ENCODE measurements at regions not wholly inside any gene's neighbourhood (a gene's known extent, or its start where the extent isn't known, plus 50 kb on each side); places are given as distances from the start of the nearest gene placed in this dataset.

DNA sequence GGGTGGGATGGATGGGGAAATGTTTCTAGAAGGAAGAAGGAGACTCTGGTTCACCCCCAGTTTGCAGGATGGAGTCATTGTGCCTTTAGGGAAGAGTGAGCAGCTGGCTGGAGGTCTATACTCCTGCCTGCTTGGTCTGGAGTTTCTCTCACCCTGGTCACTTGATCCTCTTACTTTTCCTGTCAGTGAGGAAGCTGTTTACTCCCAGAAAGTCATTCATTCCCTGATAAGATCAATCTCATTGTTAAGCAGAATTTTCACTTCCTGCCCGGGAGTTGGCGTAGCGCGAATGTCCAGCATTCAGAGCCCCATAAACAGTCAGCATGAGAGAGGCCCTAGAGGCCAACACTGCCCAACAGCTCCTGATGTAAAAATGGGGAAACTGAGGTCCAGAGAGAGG, 70.4 kb upstream of the SIRPA start:
- H3K9me3 ChIP-seq = no peaks in the 10 kb centered on the region
- TF ChIP-seq, protein P1, sequence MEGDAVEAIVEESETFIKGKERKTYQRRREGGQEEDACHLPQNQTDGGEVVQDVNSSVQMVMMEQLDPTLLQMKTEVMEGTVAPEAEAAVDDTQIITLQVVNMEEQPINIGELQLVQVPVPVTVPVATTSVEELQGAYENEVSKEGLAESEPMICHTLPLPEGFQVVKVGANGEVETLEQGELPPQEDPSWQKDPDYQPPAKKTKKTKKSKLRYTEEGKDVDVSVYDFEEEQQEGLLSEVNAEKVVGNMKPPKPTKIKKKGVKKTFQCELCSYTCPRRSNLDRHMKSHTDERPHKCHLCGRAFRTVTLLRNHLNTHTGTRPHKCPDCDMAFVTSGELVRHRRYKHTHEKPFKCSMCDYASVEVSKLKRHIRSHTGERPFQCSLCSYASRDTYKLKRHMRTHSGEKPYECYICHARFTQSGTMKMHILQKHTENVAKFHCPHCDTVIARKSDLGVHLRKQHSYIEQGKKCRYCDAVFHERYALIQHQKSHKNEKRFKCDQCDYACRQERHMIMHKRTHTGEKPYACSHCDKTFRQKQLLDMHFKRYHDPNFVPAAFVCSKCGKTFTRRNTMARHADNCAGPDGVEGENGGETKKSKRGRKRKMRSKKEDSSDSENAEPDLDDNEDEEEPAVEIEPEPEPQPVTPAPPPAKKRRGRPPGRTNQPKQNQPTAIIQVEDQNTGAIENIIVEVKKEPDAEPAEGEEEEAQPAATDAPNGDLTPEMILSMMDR (IDR thresholded peaks at IDR 0.05) = no peak
- TF ChIP-seq POLR2AphosphoS5 (IDR thresholded peaks at IDR 0.05) (no peak), POLR2A (IDR thresholded peaks at IDR 0.05) (no peak)
- DNase-seq (ENCODE audit: low spot score) = no peak
- 8% methylated on average over 4 of the region's 4 CpGs for WGBS
- intact Hi-C loops (cut with DNase I) = no loop called here
- no peak overlapping the region for H3K27ac ChIP-seq
- no peaks in the 10 kb centered on the region for H3K4me1 ChIP-seq (replicated peaks)
- no peaks in the 10 kb centered on the region for H3K36me3 ChIP-seq
- H3K27me3 ChIP-seq (replicated peaks; ENCODE audit: insufficient read depth) = no peaks in the 10 kb centered on the region
- H3K4me3 ChIP-seq = no peak overlapping the region

DNA sequence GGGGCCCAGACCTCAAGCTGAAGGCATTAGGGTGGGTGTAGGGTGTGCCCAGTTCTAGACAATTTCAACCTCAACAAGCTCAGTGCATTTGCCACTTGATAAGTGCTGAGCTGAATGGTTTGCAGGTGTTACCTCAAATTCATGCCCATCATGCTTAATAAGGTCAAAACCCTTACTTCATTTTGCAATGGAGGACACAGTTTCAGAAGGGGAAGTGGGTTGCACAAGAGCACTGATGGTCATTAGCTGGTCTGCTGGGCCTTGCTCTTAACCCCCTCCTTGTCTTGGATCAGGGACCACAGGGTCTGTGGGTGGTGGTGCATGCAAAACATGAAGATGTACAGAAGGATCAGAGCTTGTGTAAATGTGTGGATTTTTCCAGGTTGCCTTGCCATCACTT, 71.0 kb upstream of the SIRPA start:
- no peaks in the 10 kb centered on the region for H3K36me3 ChIP-seq
- no peaks in the 10 kb centered on the region for H3K4me1 ChIP-seq (replicated peaks)
- no peak overlapping the region for H3K4me3 ChIP-seq
- no peak overlapping the region for H3K27ac ChIP-seq
- TF ChIP-seq, protein P1 (IDR thresholded peaks at IDR 0.05) = no peak
- TF ChIP-seq POLR2A (IDR thresholded peaks at IDR 0.05) = no peak
- no peak for TF ChIP-seq POLR2AphosphoS5 (IDR thresholded peaks at IDR 0.05)
- no peak for DNase-seq (ENCODE audit: low spot score)
- no peaks in the 10 kb centered on the region for H3K27me3 ChIP-seq (replicated peaks; ENCODE audit: insufficient read depth)
- intact Hi-C loops (cut with DNase I) = no loop called here
- H3K9me3 ChIP-seq = no peaks in the 10 kb centered on the region

DNA sequence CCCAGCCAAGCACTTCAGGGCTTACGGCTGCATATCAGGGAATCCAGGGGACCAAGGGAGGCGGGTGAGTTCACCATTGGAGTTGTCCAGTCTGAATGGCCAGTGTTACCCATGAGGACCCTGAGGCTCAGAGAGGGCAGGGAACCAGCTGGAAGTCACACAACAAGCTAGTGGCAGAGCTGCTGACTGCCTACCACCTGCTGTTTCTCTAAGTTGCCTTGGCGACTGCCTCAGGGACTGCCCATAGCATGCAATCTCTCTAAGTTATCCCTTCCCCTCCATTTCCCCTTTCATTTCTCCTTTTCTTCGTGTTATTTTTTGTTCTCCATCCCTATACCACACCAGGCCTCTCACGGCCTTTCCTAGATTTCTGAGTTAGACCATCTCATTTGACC, 71.8 kb upstream of the SIRPA start:
- intact Hi-C loops (cut with DNase I) = no loop called here
- Histone ChIP-seq H3K4me3 (no peak overlapping the region), H3K9me3 (no peaks in the 10 kb centered on the region), H3K27ac (no peak overlapping the region), H3K4me1 (replicated peaks) (no peaks in the 10 kb centered on the region), H3K27me3 (replicated peaks; ENCODE audit: insufficient read depth) (no peaks in the 10 kb centered on the region), H3K36me3 (no peaks in the 10 kb centered on the region)
- TF ChIP-seq, protein P1 (IDR thresholded peaks at IDR 0.05) = no peak
- TF ChIP-seq POLR2AphosphoS5 (IDR thresholded peaks at IDR 0.05) (no peak), POLR2A (IDR thresholded peaks at IDR 0.05) (no peak)
- no peak for DNase-seq (ENCODE audit: low spot score)
- 89% methylated on average over 5 of the region's 5 CpGs for WGBS

DNA sequence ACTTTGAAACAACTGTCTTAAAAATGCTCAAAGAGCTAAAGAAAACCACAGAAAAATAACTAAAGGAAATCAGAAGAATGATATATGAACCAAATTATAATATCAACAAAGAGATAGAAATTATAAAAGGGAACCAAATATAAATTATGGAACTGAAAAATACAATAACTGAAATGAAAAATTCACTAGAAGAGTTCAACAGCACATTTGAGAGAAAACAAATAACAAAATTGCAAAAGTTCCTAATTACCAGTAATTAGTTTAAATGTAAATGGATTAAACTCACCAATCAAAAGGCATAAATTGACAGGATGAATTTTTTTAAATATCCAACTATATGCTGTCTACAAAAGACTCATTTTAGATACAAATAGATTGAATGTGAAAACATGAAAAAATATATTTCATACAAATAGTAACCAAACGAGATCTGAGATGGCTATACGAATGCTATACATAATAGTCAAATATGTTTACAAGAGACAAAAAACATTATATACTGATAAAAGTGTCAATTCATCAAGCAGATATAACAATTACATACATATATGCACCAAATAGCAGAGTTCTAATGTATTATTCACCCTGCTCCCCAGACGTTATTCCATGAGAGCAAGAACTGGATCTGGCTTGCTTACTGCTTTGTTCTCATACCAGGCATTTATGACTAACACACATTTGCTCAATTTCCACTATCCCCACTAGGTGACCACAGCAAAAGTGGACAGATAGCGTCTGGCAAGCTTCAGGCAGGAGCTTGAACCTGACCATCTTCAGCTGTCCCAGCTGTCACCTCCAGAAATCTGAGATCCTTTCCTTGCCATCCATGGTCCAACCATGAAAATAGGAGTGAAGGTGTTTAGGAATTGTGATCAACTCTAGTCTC, 72.4 kb upstream of the SIRPA start:
- no peak for DNase-seq (ENCODE audit: low spot score)
- intact Hi-C loops (cut with DNase I) = no loop called here
- no peak overlapping the region for H3K4me3 ChIP-seq
- no peaks in the 10 kb centered on the region for H3K9me3 ChIP-seq
- no peaks in the 10 kb centered on the region for H3K4me1 ChIP-seq (replicated peaks)
- H3K27me3 ChIP-seq (replicated peaks; ENCODE audit: insufficient read depth) = no peaks in the 10 kb centered on the region
- no peaks in the 10 kb centered on the region for H3K36me3 ChIP-seq
- no peak overlapping the region for H3K27ac ChIP-seq
- WGBS = 93% methylated on average over 4 of the region's 4 CpGs
- TF ChIP-seq POLR2A (IDR thresholded peaks at IDR 0.05) = no peak
- TF ChIP-seq, protein P1 (IDR thresholded peaks at IDR 0.05) = no peak
- TF ChIP-seq POLR2AphosphoS5 (IDR thresholded peaks at IDR 0.05) = no peak

All from prostate gland (tissue), 2 donors.